Brain microvascular endothelial cell (primary cell): ENCODE measurements at regions not wholly inside any gene's neighbourhood (a gene's known extent, or its start where the extent isn't known, plus 50 kb on each side); places are given as distances from the start of the nearest gene placed in this dataset.

ENCODE experiments used
- DNase-seq: peaks from one replicate; pipeline ENCODE4 v3.0.0-alpha.2; 2020
- H3K27ac ChIP-seq: fragments of 250-450 bp; sonication (Bioruptor Pico); 2 replicates; pipeline ENCODE4 v1.5.1; 2020; ENCODE audit warnings: mild to moderate bottlenecking, moderate library complexity
- H3K27me3 ChIP-seq: fragments of 250-450 bp; sonication (Bioruptor Pico); replicated peaks from 2 replicates; pipeline ENCODE4 v1.5.1; 2020; ENCODE audit warnings: mild to moderate bottlenecking
- H3K36me3 ChIP-seq: fragments of 250-450 bp; sonication (Bioruptor Pico); replicated peaks from 2 replicates; pipeline ENCODE4 v1.5.1; 2020; ENCODE audit warnings: mild to moderate bottlenecking
- H3K4me3 ChIP-seq: 2 replicates; pipeline ENCODE4 v1.5.1; 2011; ENCODE audit warnings: low read depth, mild to moderate bottlenecking, control low read depth, low read length, moderate library complexity
- in situ Hi-C: cut with HindIII; loops from 2 replicates; pipeline ENCODE4 v1.10.0; 2017; ENCODE audit warnings: low sequenced_read_pairs, low pct_ligation_motif_present
- TF ChIP-seq, protein P1 (sequence below): IDR thresholded peaks from 2 replicates; pipeline ENCODE4 v1.5.1; 2011; ENCODE audit warnings: low read depth, mild to moderate bottlenecking, moderate library complexity, low read length, control low read depth, inconsistent platforms; ENCODE audit errors: missing control alignments

DNA sequence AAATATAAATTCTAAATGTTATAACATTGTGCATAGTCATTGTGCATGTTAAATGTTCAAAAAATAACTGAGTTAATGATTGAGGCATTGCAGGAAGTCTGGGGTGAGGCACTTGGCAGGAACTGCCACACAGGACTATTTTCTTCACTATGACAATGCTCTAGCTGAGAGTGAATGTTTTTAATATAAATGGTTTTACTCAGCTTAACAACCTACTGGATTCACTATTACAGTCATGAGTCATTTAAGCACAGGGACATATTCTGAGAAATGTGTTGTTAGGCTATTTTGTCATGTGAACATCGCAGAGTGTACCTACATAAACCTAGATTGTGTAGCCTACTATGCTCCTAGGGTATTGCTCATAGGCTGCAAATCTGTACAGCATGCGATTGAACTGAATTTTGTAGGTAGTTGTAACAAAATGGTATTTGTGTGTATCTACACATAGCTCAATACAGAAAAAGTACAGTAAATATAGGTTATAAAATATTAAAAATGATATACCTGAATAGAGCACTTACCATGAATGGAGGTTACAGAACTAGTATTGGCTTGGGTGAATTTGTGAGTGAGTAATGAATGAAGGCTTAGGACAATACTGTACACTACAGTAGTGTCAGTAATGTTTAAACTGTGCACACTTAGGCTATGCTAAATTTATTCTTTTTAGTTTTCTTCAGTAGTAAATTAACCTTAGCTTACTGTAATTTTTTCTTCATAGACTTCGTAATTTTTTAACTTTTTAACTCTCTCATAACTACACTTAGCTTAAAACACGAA is 346.1 kb upstream of the PTGER4 start:
- no peak overlapping the region for H3K4me3 ChIP-seq
- no peaks in the 10 kb centered on the region for H3K27me3 ChIP-seq
- no peaks in the 10 kb centered on the region for H3K36me3 ChIP-seq
- in situ Hi-C loops: no loop called here
- TF ChIP-seq, protein P1, sequence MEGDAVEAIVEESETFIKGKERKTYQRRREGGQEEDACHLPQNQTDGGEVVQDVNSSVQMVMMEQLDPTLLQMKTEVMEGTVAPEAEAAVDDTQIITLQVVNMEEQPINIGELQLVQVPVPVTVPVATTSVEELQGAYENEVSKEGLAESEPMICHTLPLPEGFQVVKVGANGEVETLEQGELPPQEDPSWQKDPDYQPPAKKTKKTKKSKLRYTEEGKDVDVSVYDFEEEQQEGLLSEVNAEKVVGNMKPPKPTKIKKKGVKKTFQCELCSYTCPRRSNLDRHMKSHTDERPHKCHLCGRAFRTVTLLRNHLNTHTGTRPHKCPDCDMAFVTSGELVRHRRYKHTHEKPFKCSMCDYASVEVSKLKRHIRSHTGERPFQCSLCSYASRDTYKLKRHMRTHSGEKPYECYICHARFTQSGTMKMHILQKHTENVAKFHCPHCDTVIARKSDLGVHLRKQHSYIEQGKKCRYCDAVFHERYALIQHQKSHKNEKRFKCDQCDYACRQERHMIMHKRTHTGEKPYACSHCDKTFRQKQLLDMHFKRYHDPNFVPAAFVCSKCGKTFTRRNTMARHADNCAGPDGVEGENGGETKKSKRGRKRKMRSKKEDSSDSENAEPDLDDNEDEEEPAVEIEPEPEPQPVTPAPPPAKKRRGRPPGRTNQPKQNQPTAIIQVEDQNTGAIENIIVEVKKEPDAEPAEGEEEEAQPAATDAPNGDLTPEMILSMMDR: no peak
- peak overlapping the region; percentile 67 for H3K27ac ChIP-seq
- DNase-seq: peak; percentile 59

DNA sequence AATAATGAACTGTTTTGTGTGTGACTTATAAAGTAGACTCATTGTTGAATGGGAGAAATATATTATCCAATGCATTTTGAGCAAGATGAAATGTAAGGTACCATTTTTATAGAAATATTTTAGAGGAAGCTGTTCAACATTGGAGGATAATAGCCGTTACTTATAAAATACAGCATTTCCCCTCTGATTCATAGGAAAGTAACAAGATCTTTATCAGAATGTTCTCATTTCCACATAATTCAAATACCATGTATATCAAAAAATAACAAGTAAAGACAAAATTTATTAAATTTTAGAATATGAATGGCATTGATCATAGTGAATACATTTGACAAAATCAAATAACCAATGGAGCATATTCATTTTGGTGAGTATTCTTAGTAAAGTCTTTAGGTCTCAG is 346.7 kb upstream of the PTGER4 start:
- in situ Hi-C loops: no loop called here
- no peak for DNase-seq
- TF ChIP-seq, protein P1: no peak
- Histone ChIP-seq H3K4me3 (no peak overlapping the region), H3K36me3 (no peaks in the 10 kb centered on the region), H3K27ac (peak overlapping the region; percentile 67), H3K27me3 (no peaks in the 10 kb centered on the region)

DNA sequence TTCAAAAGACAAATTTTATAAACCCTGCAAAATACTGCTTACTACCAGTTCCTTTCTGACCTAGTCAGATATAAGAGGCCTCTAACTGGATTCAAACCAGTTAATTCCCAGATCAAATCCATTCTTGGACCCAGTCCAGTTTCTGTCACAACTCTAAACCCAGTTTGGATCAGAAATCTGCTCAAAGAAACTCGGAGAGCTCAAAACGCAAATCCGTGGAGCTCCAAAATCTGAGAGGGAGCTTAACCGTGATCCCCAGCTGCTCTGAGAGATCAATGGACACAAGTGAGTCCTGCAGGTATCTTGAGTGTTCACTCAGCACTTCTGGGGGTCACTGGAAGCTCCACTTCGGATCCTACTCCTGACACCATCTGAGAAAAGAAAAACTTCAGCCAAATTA is 348.1 kb upstream of the PTGER4 start:
- H3K27ac ChIP-seq: no peak overlapping the region
- DNase-seq: no peak
- no peak overlapping the region for H3K4me3 ChIP-seq
- in situ Hi-C loops: no loop called here
- TF ChIP-seq, protein P1: no peak
- H3K27me3 ChIP-seq: no peaks in the 10 kb centered on the region
- no peaks in the 10 kb centered on the region for H3K36me3 ChIP-seq

DNA sequence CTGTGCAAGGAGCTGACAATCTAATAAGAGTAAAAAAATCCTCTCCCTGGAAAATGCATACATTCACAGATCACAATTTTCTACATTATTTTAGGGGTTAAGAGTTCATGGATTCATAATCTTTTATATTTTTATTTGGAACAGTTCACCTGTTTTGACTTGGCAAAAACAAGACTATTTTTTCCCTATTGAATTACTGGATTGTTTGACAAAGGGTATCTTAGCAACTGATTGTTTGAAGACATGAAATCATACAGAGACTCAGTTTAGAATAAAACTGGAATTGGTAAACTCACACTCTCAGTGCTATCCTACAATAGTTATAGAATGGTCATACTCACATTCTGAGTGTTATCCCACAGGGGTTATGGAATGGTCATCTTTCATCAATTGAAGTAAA is 358.2 kb upstream of the PTGER4 start:
- H3K27ac ChIP-seq: no peak overlapping the region
- in situ Hi-C loops: no loop called here
- DNase-seq: no peak
- no peaks in the 10 kb centered on the region for H3K27me3 ChIP-seq
- TF ChIP-seq, protein P1: no peak
- H3K4me3 ChIP-seq: no peak overlapping the region
- no peaks in the 10 kb centered on the region for H3K36me3 ChIP-seq

DNA sequence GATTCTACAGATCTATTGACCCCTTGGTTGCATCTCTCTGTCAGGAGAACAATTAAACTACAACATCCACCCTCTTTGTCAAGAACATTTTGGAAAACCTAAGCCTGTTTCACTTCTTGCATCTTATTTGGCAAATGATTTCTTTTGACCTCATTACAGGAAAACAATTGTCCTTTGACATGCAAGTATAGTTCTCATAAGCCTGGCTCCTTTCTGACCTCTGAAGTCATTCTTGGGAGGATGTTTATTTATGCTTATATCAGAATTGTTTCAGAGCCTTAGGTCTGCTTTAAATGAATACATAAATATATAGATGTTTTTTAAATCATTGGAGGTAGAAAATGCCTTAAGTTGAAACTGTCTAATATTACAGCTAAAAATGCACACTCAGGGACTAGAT is 361.3 kb upstream of the PTGER4 start:
- in situ Hi-C loops: no loop called here
- Histone ChIP-seq H3K4me3 (no peak overlapping the region), H3K36me3 (no peaks in the 10 kb centered on the region), H3K27me3 (no peaks in the 10 kb centered on the region), H3K27ac (no peak overlapping the region)
- TF ChIP-seq, protein P1: no peak
- DNase-seq: no peak

DNA sequence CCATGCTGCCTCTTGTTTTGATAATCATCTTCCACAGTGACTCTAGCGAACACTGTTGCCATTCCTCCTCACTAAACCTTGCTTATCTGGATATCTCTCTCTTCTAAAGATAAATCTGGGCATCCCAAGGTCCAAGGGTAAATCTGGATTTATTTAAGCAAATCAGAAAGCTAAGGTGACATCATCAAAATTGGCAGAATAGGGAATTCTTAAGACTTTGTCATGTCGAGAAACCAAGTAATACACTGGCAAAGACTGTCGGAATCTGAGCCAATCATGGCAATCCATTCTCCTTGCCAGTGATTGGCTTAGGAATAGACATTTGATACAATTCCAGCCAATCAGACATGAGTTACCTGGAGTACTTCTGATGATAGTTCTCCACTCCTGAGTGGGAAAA is 362.7 kb upstream of the PTGER4 start:
- Histone ChIP-seq H3K27ac (no peak overlapping the region), H3K4me3 (no peak overlapping the region), H3K27me3 (no peaks in the 10 kb centered on the region), H3K36me3 (no peaks in the 10 kb centered on the region)
- TF ChIP-seq, protein P1: no peak
- in situ Hi-C loops: no loop called here
- DNase-seq: no peak
